ENCODE measurements at regions not wholly inside any gene's neighbourhood (a gene's known extent, or its start where the extent isn't known, plus 50 kb on each side); places are given as distances from the start of the nearest gene placed in this dataset.

DNA sequence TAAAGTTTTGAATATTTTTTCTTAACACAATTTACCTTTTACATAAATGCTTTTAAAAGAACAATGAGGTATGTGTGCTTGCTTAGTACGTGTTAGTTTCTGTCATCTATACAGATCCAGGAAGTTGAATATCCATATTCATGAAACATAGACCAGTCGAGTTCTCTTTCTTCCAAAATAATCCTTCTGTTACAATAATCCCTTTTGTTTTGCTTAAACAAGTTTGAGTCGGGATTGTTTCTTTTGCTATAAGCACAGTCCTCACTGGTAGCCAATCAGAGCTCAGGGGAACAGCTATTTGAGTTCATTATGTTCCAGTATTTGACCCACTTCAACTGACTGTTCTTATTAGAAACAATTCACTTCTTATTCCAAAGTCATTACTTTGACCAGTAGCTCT is 214.7 kb upstream of the FLRT2 start:
- TF ChIP-seq POLR2AphosphoS5 (IDR thresholded peaks at IDR 0.05; ENCODE audit: low read depth, low read length) (no peak), TAF1 (IDR thresholded peaks at IDR 0.05; ENCODE audit: low read depth, low read length) (no peak), POLR2A (IDR thresholded peaks at IDR 0.05; ENCODE audit: low read depth, low read length) (no peak), SPI1 (IDR thresholded peaks at IDR 0.05; ENCODE audit: low read depth, low read length) (no peak), POU2F2 (IDR thresholded peaks at IDR 0.05; ENCODE audit: low read depth, low read length) (no peak)

All from GM12891 (cell line).